ENCODE measurements at regions not wholly inside any gene's neighbourhood (a gene's known extent, or its start where the extent isn't known, plus 50 kb on each side); places are given as distances from the start of the nearest gene placed in this dataset.

- peaks cover 0 to 17% (median 4%) of the 10 kb centered on the region in 10 experiments; a peak in 10 of 20 replicates for H3K4me1 ChIP-seq
- H3K27ac ChIP-seq = no peak overlapping the region
- H3K4me2 ChIP-seq = no peak overlapping the region
- no peaks in the 10 kb centered on the region for H4K20me1 ChIP-seq
- no peak overlapping the region for H3K9ac ChIP-seq
- no peak overlapping the region for H3K4me3 ChIP-seq
- H3K27me3 ChIP-seq = no peaks in the 10 kb centered on the region
- peaks cover 9 to 17% (median 14%) of the 10 kb centered on the region in 11 experiments; a peak in 19 of 22 replicates for H3K9me3 ChIP-seq (replicated peaks in 1 of 11)
- TF ChIP-seq Cebpa-rat (IDR thresholded peaks at IDR 0.05) = no peak
- H3K36me3 ChIP-seq = no peaks in the 10 kb centered on the region
Observed at GRCh38 chr1:228958741-228959140, 223.5 kb downstream of the RHOU start.

GRCh38 chr1:228960705-228961104, 225.4 kb downstream of the RHOU start:
- H3K9me3 ChIP-seq (replicated peaks in 1 of 11) = no peaks in the 10 kb centered on the region
- H3K4me1 ChIP-seq = peaks cover 0 to 17% (median 4%) of the 10 kb centered on the region in 10 experiments; a peak in 10 of 20 replicates
- TF ChIP-seq Cebpa-rat (IDR thresholded peaks at IDR 0.05) = no peak
- H3K9ac ChIP-seq = no peak overlapping the region
- no peak overlapping the region for H3K4me3 ChIP-seq
- no peaks in the 10 kb centered on the region for H4K20me1 ChIP-seq
- H3K27ac ChIP-seq = peak overlapping the region in 1 of 11 experiments; percentile 34; a peak in 1 of 22 replicates
- no peaks in the 10 kb centered on the region for H3K27me3 ChIP-seq
- H3K4me2 ChIP-seq = peak overlapping the region in 5 of 11 experiments; percentile 25 to 63 (median 31); a peak in 9 of 22 replicates
- no peaks in the 10 kb centered on the region for H3K36me3 ChIP-seq

- no peaks in the 10 kb centered on the region for H3K9me3 ChIP-seq (replicated peaks in 1 of 11)
- no peak overlapping the region for H3K27ac ChIP-seq
- H4K20me1 ChIP-seq = no peaks in the 10 kb centered on the region
- no peak overlapping the region for H3K4me3 ChIP-seq
- peaks cover 0 to 17% (median 4%) of the 10 kb centered on the region in 10 experiments; a peak in 10 of 20 replicates for H3K4me1 ChIP-seq
- no peaks in the 10 kb centered on the region for H3K36me3 ChIP-seq
- no peak overlapping the region; a peak in 1 of 22 replicates for H3K4me2 ChIP-seq
- TF ChIP-seq Cebpa-rat (IDR thresholded peaks at IDR 0.05) = no peak
- no peak overlapping the region for H3K9ac ChIP-seq
- no peaks in the 10 kb centered on the region for H3K27me3 ChIP-seq
Observed at GRCh38 chr1:228961511-228961910, 226.2 kb downstream of the RHOU start.

DNA sequence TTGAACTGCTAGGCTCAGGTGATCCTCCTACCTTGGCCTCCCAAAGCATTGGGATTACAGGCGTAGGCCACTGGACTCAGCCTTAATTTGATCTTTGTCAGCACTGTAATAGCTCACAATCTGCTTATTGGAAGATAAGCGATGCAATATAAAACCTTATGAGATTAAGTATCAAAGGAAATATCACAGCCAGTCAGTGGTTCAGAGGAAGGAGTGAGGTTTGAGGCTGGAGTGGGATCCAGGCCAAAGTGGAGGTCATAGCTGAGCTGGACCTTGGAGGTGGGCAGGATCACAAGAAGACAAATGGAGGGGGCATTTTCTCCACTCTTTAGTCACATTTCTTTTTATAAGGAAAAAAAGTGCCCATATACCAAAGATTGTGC, 228.5 kb downstream of the RHOU start:
- Histone ChIP-seq H3K27ac (no peak overlapping the region), H3K9ac (no peak overlapping the region)

DNA sequence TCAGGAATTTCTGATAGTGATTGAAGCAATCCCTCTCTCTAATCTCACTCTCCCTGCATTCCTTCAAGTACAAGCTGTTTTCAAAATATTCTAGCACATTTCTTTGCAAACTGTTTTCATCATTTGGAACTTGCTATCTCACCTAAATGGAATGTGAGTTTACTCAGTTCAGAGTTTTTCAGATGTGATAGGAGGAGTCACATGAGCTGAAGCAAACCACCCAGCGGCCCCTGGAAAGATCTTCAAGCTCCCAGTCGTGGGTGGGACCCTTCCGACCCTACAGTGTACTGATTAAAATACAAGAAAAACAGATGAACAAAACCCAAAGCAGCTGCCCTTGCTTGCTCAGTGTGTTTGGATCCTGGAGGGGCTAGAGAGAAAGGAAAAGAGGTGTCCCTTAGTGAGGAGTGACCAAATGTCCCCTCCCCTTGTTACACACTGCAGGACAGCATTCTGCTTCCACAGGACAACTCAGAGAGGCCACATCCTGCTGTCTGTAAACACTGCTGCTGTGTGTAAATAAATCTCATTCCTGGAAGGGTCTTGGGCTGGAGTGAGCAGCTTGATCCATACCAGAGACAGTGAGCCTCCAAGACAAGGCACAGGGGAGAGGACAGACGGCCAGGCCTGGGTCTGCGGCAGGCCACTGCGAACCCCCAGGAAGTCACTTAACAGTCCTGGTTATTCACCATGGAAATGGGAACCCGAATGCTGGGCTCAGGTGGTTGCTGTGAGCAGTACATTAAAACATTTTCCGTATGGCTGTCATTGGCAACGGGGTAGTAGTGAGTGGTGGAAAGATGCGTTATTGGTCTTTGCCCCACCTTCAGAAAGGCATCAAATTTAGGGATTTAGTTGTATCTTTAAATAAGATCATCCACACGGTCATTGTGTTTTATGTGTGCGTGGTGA, 229.2 kb downstream of the RHOU start:
- H3K4me3 ChIP-seq = no peak overlapping the region
- no peaks in the 10 kb centered on the region for H4K20me1 ChIP-seq
- H3K9me3 ChIP-seq (replicated peaks in 1 of 11) = no peaks in the 10 kb centered on the region
- TF ChIP-seq Cebpa-rat (IDR thresholded peaks at IDR 0.05) = no peak
- H3K27me3 ChIP-seq = no peaks in the 10 kb centered on the region
- H3K36me3 ChIP-seq = no peaks in the 10 kb centered on the region
- no peak overlapping the region for H3K27ac ChIP-seq
- H3K4me1 ChIP-seq = peaks cover 0 to 17% (median 2%) of the 10 kb centered on the region in 10 experiments; a peak in 9 of 20 replicates
- H3K4me2 ChIP-seq = no peak overlapping the region
- H3K9ac ChIP-seq = no peak overlapping the region

More for the DNA sequence above, 228.5 kb downstream of the RHOU start:
- Histone ChIP-seq H3K27me3 (no peaks in the 10 kb centered on the region), H3K9me3 (replicated peaks in 1 of 11) (no peaks in the 10 kb centered on the region), H4K20me1 (no peaks in the 10 kb centered on the region), H3K36me3 (no peaks in the 10 kb centered on the region), H3K4me3 (no peak overlapping the region), H3K4me1 (peaks cover 0 to 17% (median 2%) of the 10 kb centered on the region in 10 experiments; a peak in 9 of 20 replicates), H3K4me2 (no peak overlapping the region)
- no peak for TF ChIP-seq Cebpa-rat (IDR thresholded peaks at IDR 0.05)

DNA sequence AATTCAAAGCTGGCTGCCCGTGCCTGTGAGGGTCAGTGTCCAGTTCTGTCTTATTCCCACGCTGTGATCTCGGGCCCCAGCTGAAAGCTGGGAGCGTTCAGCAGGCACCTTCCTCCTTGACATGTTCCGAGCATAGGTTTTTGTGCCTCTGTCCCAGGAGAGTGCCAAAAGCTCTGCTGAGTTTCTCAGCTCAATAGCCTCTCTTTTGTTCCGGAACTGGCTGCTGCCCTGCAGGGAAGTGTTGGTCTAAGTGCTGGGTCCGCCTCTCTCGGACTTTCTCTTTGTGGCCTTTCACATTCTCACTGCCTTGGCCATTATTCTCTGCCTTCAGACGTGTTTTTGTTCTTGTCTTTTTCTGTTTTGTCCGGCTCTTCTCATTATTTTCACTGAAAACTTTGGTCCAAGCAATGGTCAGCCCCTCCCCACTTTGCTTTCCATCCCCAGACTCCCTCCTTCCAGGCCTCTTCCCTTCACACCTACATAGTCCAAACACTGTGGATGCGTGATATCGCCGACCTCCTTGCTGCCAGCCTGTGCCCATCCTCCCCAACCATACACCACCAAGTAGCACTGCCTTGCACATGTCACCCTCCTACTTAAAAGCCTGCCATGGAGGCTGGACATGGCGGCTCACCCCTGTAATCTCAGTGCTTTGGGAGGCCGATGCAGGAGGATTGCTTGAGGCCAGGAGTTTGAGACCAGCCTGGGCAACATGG, 233.8 kb downstream of the RHOU start:
- Histone ChIP-seq H3K4me3 (no peak overlapping the region), H3K4me2 (no peak overlapping the region), H3K36me3 (no peaks in the 10 kb centered on the region), H3K9me3 (replicated peaks in 1 of 11) (no peaks in the 10 kb centered on the region), H3K9ac (no peak overlapping the region), H4K20me1 (no peaks in the 10 kb centered on the region), H3K4me1 (no peaks in the 10 kb centered on the region), H3K27me3 (no peaks in the 10 kb centered on the region), H3K27ac (no peak overlapping the region)
- no peak for TF ChIP-seq Cebpa-rat (IDR thresholded peaks at IDR 0.05)

DNA sequence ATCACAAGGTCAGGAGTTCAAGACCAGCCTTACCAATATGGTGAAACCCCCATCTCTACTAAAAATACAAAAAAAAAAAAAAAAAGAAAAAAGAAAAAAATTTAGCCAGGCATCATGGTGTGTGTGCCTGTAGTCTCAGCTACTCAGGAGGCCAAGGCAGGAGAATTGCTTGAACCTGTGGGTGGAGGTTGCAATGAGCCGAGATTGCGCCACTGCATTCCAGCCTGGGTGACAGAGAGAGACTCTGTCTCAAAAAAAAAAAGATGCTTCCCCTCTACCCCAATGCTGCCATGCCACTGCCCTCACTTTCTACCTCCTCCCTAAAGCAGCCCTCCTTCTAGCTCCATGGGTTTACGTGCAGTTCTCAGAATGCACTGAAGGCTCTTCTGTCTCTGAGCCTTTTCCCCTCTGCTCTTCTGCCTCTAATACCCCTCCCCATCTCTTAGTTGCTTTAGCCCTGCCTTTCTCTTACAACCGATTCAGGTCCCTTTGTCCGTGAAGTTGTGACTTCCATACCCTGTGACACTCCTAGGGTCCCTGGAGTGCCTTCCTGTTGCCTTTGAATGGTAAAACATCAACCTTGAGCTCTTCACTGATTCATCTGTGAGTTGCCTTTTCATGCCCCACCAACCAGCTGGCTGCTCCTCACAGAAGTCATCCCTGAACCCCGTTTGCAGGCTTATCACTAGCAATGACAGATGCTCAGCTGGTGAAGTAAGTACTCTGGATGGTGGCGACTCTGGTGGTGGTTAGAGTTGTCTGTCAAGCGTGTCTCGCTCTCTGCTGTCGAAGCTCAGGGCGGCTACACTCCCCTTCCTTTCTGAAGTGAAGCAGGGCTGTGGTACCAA, 234.9 kb downstream of the RHOU start:
- Histone ChIP-seq H3K27me3 (no peaks in the 10 kb centered on the region), H3K4me1 (no peaks in the 10 kb centered on the region), H3K27ac (no peak overlapping the region), H3K4me2 (no peak overlapping the region), H3K36me3 (no peaks in the 10 kb centered on the region), H3K9ac (no peak overlapping the region), H4K20me1 (no peaks in the 10 kb centered on the region), H3K9me3 (replicated peaks in 1 of 11) (no peaks in the 10 kb centered on the region), H3K4me3 (no peak overlapping the region)
- TF ChIP-seq Cebpa-rat (IDR thresholded peaks at IDR 0.05) = no peak; a peak in 1 of 22 replicates

DNA sequence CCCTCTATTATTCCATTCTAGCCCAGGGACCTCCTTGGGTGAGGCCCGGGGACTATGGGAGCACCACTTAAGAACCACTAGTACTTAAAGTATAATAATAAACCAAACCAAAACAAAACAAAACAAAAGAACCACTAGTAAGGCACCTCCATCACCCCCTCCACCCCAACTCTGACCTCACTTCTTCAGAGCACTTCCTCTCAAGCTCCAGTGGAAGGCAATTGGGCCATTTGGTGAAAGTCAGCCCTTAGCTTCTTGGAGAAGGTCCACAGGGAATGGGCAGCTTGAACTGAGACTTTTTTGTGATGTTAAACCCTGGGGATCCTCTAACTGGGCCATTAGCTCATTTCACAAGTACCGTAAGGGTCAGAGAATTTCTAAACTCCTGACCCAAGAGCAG, 237.3 kb downstream of the RHOU start:
- no peaks in the 10 kb centered on the region for H4K20me1 ChIP-seq
- TF ChIP-seq Cebpa-rat (IDR thresholded peaks at IDR 0.05) = no peak
- no peak overlapping the region for H3K4me2 ChIP-seq
- no peaks in the 10 kb centered on the region for H3K27me3 ChIP-seq
- H3K9me3 ChIP-seq (replicated peaks in 1 of 11) = no peaks in the 10 kb centered on the region
- no peak overlapping the region for H3K4me3 ChIP-seq
- H3K36me3 ChIP-seq = no peaks in the 10 kb centered on the region
- H3K4me1 ChIP-seq = no peaks in the 10 kb centered on the region
- no peak overlapping the region for H3K9ac ChIP-seq
- no peak overlapping the region for H3K27ac ChIP-seq

DNA sequence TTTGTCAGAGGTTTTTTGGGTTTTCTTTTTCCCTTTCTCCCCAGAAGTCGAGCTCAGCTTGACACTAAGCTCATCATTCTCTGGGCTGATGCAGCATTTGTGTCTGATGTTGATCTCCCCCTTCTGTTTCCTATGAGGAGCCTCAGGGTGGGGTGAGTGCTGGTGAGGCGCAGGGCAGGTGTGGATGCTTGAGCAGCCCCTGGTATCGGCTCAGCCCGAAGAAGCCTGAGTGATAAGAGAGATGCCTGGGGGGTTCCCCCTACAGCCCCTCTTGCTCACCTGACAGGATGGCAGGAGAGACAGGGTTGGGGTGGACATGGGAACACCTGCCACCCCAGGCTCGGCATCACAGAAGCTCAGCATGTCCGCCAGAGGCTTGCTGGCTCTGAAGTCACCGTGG, 239.0 kb downstream of the RHOU start:
- Histone ChIP-seq H3K9me3 (replicated peaks in 1 of 11) (no peaks in the 10 kb centered on the region), H4K20me1 (no peaks in the 10 kb centered on the region), H3K27me3 (no peaks in the 10 kb centered on the region), H3K4me1 (peaks cover 0 to 9% (median 0%) of the 10 kb centered on the region in 10 experiments; a peak in 5 of 20 replicates), H3K4me3 (no peak overlapping the region), H3K9ac (no peak overlapping the region), H3K4me2 (no peak overlapping the region), H3K27ac (no peak overlapping the region), H3K36me3 (no peaks in the 10 kb centered on the region)
- TF ChIP-seq Cebpa-rat (IDR thresholded peaks at IDR 0.05) = no peak
